Effector memory CD4-positive, alpha-beta T cell (primary cell): ENCODE measurements at regions not wholly inside any gene's neighbourhood (a gene's known extent, or its start where the extent isn't known, plus 50 kb on each side); places are given as distances from the start of the nearest gene placed in this dataset.

Source experiments
- DNase-seq, 3 donors: peaks; one replicate each; pipeline ENCODE4 v3.0.0-alpha.2; 2020
- H3K27ac ChIP-seq: 2 replicates; pipeline ENCODE4 v1.7.0; 2013; ENCODE audit warnings: mild to moderate bottlenecking, low read length, moderate library complexity; ENCODE audit not compliant: insufficient read depth, poor library complexity, severe bottlenecking
- H3K27me3 ChIP-seq: replicated peaks from 2 replicates; pipeline ENCODE4 v1.7.0; 2013; ENCODE audit warnings: mild to moderate bottlenecking, low read length; ENCODE audit not compliant: insufficient read depth, control insufficient read depth, poor library complexity, severe bottlenecking
- H3K36me3 ChIP-seq: 2 replicates; pipeline ENCODE4 v1.7.0; 2013; ENCODE audit warnings: mild to moderate bottlenecking, low read length, moderate library complexity; ENCODE audit not compliant: control insufficient read depth, insufficient read depth
- H3K4me1 ChIP-seq: 2 replicates; pipeline ENCODE4 v1.7.0; 2013; ENCODE audit warnings: low read length, mild to moderate bottlenecking; ENCODE audit not compliant: control insufficient read depth, insufficient read depth, poor library complexity, severe bottlenecking
- H3K4me3 ChIP-seq: 2 replicates; pipeline ENCODE4 v1.7.0; 2013; ENCODE audit warnings: low read length, low read depth, mild to moderate bottlenecking; ENCODE audit not compliant: insufficient read depth, poor library complexity, severe bottlenecking
- H3K9me3 ChIP-seq: 2 replicates; pipeline ENCODE4 v1.7.0; 2013; ENCODE audit warnings: mild to moderate bottlenecking, low read length, moderate library complexity; ENCODE audit not compliant: control insufficient read depth

DNA sequence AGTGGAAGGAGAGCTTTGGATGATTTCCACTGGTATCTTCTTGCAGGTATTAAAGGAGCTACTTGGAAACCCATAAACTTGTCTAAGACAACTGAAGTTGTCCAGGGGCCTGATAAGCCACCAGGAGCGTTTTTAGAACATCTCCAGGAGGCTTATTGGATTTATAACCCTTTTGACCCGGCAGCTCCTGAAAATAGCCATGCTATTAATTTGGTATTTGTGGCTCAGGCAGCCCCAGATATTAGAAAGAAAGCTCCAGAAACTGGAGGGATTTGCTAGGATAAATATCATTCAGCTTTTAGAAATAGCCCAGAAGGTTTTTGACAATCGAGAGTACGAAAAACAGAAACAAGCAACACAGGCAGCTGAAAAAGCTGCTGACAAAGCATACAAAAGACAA lies 461.0 kb upstream of the HTR1E start:
- Histone ChIP-seq H3K4me3 (no peak overlapping the region), H3K4me1 (no peaks in the 10 kb centered on the region), H3K36me3 (no peaks in the 10 kb centered on the region), H3K9me3 (no peaks in the 10 kb centered on the region), H3K27ac (no peak overlapping the region), H3K27me3 (no peaks in the 10 kb centered on the region)
- DNase-seq = no peak

DNA sequence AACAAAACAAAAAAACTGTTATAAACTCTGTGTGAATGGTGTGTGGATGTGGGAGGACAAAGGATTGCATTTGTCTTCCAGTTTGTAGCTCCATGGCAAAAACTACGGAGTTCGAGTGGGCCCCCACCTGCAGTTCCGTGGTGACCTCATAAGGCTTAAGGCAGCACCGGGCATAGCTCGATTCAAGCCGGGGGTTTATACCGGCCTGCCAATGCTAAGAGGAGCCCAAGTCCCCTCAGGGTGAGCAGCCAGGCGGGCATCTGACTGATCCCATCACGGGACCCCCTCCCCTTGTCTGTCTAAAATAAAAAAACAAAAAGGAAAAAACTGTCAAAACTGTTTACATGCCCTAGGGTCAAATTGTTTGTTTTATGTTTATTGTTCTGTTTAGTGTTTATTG lies 463.2 kb upstream of the HTR1E start:
- H3K27me3 ChIP-seq = no peaks in the 10 kb centered on the region
- H3K9me3 ChIP-seq = no peaks in the 10 kb centered on the region
- no peaks in the 10 kb centered on the region for H3K4me1 ChIP-seq
- H3K27ac ChIP-seq = no peak overlapping the region
- no peak for DNase-seq
- H3K4me3 ChIP-seq = no peak overlapping the region
- no peaks in the 10 kb centered on the region for H3K36me3 ChIP-seq

GRCh38 chr6:86471791-86472190 lies 465.5 kb upstream of the HTR1E start:
- H3K9me3 ChIP-seq = no peaks in the 10 kb centered on the region
- no peak for DNase-seq
- H3K27me3 ChIP-seq = no peaks in the 10 kb centered on the region
- no peak overlapping the region for H3K27ac ChIP-seq
- no peak overlapping the region for H3K4me3 ChIP-seq
- H3K4me1 ChIP-seq = no peaks in the 10 kb centered on the region
- H3K36me3 ChIP-seq = no peaks in the 10 kb centered on the region

DNA sequence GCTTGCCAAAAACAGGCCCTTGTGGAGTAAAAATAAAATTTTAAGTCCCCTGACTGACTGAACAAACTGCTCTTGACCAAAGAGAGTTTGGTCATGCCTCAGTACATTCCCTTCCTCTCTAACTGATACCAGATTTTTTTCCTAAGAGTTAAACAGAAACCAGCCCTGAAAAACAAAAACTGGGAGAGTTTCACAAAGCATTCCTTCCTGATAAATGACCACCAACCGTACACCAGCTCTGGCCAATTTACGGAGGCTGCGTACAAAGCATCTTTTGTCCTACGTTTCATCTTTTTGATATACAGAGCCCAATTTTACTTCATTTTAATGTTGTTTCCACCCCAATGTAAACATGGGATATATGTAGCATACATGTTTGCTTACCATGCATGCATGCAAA lies 477.4 kb upstream of the HTR1E start:
- Histone ChIP-seq H3K27ac (no peak overlapping the region), H3K4me3 (no peak overlapping the region), H3K9me3 (no peaks in the 10 kb centered on the region), H3K36me3 (no peaks in the 10 kb centered on the region), H3K27me3 (no peaks in the 10 kb centered on the region), H3K4me1 (no peaks in the 10 kb centered on the region)
- no peak for DNase-seq

DNA sequence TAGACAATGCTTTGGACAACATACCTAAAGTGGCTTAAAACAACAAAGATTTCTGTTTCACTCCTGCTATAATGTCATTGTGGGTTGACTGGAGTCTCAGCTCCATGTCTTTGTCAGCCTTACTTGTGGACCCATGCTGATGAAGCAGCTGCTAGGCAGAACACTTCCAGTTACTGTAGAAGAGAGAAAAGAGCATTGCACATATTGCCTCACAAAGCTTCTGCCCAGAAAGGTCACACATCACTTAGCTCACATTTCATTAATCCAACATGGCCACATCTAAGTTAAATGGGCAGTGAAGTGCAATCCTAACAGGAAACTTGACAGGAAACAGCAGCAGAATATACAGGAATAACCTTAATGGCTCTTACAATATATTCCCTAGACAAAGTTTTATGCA lies 480.5 kb upstream of the HTR1E start:
- no peak overlapping the region for H3K27ac ChIP-seq
- H3K9me3 ChIP-seq = no peaks in the 10 kb centered on the region
- H3K4me3 ChIP-seq = no peak overlapping the region
- H3K4me1 ChIP-seq = no peaks in the 10 kb centered on the region
- H3K36me3 ChIP-seq = no peaks in the 10 kb centered on the region
- H3K27me3 ChIP-seq = no peaks in the 10 kb centered on the region
- DNase-seq = no peak

DNA sequence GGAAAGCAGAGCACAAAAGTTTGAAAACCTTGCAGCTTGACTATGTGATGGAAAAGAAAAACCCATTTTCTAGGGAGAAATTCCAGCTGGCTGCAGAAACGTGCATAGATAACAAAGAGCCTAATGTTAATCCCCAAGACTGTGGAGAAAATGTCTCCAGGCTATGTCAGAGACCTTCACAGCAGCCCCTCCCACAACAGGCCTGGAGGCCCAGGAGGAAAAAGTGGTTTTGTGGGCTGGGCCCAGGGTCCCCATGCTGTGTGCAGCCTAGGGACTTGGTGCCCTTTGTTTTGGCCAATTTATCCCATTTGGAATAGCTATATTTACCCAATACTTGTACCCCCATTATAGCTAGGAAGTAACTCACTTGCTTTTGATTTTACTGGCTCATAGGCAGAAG lies 484.1 kb upstream of the HTR1E start:
- Histone ChIP-seq H3K4me1 (no peaks in the 10 kb centered on the region), H3K36me3 (no peaks in the 10 kb centered on the region), H3K27ac (no peak overlapping the region), H3K9me3 (no peaks in the 10 kb centered on the region), H3K4me3 (no peak overlapping the region), H3K27me3 (no peaks in the 10 kb centered on the region)
- no peak for DNase-seq

DNA sequence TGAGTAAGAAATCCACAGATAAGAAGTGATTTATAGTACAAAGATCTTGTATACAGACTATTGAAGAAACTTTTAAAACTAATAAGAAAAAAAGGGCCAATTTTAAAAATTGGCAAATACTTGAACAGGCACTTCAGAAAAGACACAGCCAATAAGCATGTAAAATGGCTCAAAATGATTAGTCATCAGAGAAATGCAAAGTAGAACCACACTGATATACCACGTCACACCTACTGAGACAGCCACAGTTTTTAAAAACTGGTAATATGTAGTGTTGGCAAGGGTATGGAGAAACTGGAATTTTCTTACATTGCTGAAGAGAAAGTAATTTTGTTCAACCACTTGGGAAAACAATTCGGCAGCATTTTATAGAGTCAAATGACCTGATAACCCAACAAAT lies 488.9 kb upstream of the HTR1E start:
- DNase-seq = no peak
- H3K4me3 ChIP-seq = no peak overlapping the region
- no peaks in the 10 kb centered on the region for H3K9me3 ChIP-seq
- H3K27ac ChIP-seq = no peak overlapping the region
- H3K4me1 ChIP-seq = no peaks in the 10 kb centered on the region
- H3K36me3 ChIP-seq = no peaks in the 10 kb centered on the region
- H3K27me3 ChIP-seq = no peaks in the 10 kb centered on the region

- no peaks in the 10 kb centered on the region for H3K4me1 ChIP-seq
- no peaks in the 10 kb centered on the region for H3K27me3 ChIP-seq
- H3K36me3 ChIP-seq = no peaks in the 10 kb centered on the region
- no peak overlapping the region for H3K4me3 ChIP-seq
- no peak for DNase-seq
- no peaks in the 10 kb centered on the region for H3K9me3 ChIP-seq
- H3K27ac ChIP-seq = no peak overlapping the region
Measured at GRCh38 chr6:86440608-86441007, 496.7 kb upstream of the HTR1E start.

DNA sequence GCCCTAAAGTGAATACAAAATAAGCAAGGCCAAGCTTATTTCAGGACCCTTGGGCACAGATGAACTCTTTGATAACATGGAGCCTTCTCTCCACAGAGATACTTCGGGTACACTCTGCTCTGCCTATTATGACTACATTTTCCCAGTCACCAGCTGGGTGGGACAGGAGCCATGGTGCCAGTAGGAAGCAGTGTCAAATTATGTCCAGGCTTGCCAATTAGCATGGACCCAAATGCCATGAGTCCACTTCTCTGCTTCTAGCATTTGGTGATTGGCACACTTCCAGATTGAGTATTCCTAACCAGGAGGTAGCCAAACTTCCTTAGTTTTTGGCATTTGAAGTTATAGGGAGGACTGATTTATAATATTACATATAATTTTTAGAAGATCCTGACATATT lies 513.8 kb upstream of the HTR1E start:
- Histone ChIP-seq H3K4me3 (no peak overlapping the region), H3K36me3 (no peaks in the 10 kb centered on the region), H3K27me3 (no peaks in the 10 kb centered on the region), H3K27ac (no peak overlapping the region), H3K9me3 (no peaks in the 10 kb centered on the region), H3K4me1 (no peaks in the 10 kb centered on the region)
- no peak for DNase-seq

DNA sequence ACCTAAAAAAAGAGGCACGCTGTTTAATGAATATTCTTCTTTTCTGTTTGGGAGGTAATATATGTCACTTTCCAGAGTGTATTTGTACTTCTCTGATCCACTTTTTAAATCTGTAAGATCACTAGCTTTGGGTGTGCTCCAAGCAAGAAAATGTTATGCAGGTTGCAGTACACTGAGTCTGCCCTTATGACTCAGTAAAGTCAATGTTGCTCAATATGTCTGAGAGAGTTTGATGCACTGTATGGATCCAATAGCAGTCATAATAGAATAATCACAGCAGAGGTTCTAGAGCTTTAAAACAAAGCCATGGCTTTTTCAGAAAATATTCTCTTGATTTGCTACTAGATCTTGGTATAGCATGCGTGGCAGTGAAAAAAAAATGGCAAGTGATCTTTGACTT lies 525.3 kb upstream of the HTR1E start:
- no peak overlapping the region for H3K27ac ChIP-seq
- no peaks in the 10 kb centered on the region for H3K9me3 ChIP-seq
- H3K4me1 ChIP-seq = no peaks in the 10 kb centered on the region
- no peak overlapping the region for H3K4me3 ChIP-seq
- no peaks in the 10 kb centered on the region for H3K27me3 ChIP-seq
- DNase-seq = no peak
- H3K36me3 ChIP-seq = no peaks in the 10 kb centered on the region

DNA sequence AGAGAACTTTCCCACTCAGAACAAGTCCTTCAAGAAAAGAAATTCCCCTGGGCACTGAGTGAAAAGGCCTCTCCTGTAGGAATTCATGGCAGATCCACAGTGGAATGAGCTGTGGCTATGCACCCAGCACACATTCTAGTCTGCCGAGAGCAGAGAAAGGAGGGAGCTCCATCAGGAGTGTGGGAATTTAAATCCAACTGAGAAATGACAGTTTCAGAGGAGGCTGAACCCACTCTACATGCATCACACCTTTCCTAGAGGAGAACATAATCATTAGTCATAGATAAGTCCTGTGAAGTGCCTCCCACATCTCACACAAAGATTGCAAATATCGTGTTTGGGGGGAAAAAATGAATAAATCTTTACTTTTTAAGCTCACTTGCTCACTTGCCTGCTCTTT lies 530.2 kb upstream of the HTR1E start:
- Histone ChIP-seq H3K4me3 (no peak overlapping the region), H3K9me3 (no peaks in the 10 kb centered on the region), H3K4me1 (no peaks in the 10 kb centered on the region), H3K27ac (no peak overlapping the region), H3K27me3 (no peaks in the 10 kb centered on the region), H3K36me3 (no peaks in the 10 kb centered on the region)
- DNase-seq = no peak
